Ascending aorta (tissue), 2 donors: ENCODE measurements at regions not wholly inside any gene's neighbourhood (a gene's known extent, or its start where the extent isn't known, plus 50 kb on each side); places are given as distances from the start of the nearest gene placed in this dataset.

Experiments used
- DNase-seq, 2 donors: peaks; one replicate each; pipeline ENCODE4 v3.0.0-alpha.2; 2019; ENCODE audit warnings: low spot score in 2 of 2
- H3K27ac ChIP-seq, 2 donors: fragments of 200-600 bp; sonication (generic); one replicate each; pipeline ENCODE4 v1.5.1; 2016 to 2017; ENCODE audit warnings: mild to moderate bottlenecking in 1 of 2
- H3K27me3 ChIP-seq: fragments of 200-600 bp; sonication (generic); one replicate; pipeline ENCODE4 v1.5.1; 2017
- H3K36me3 ChIP-seq, 2 donors: fragments of 200-600 bp; sonication (generic); one replicate each; pipeline ENCODE4 v1.5.1; 2016
- H3K4me1 ChIP-seq, 2 donors: fragments of 200-600 bp; sonication (generic); one replicate each; pipeline ENCODE4 v1.5.1; 2016 to 2017; ENCODE audit warnings: mild to moderate bottlenecking in 1 of 2
- H3K4me3 ChIP-seq, 2 donors: fragments of 200-600 bp; sonication (generic); one replicate each; pipeline ENCODE4 v1.5.1; 2016 to 2017; ENCODE audit warnings: mild to moderate bottlenecking in 1 of 2
- H3K9me3 ChIP-seq, 2 donors: fragments of 200-600 bp; sonication (generic); one replicate each; pipeline ENCODE4 v1.5.1; 2016
- intact Hi-C: fragments of 100-400 bp; cut with DNase I; formaldehyde crosslinking; loops from one replicate; pipeline ENCODE4 v1.15.1; 2023
- TF ChIP-seq, protein P1 (sequence below), 3 experiments: fragments of 200-600 bp in 2 of 3; fragments of 450-650 bp in 1 of 3; sonication (generic) in 2 of 3; IDR thresholded peaks; one replicate each; pipeline ENCODE4 v1.5.1; 2016 to 2019; ENCODE audit warnings: antibody characterized with exemption in 3 of 3, mild to moderate bottlenecking in 1 of 3, moderate library complexity in 1 of 3

DNA sequence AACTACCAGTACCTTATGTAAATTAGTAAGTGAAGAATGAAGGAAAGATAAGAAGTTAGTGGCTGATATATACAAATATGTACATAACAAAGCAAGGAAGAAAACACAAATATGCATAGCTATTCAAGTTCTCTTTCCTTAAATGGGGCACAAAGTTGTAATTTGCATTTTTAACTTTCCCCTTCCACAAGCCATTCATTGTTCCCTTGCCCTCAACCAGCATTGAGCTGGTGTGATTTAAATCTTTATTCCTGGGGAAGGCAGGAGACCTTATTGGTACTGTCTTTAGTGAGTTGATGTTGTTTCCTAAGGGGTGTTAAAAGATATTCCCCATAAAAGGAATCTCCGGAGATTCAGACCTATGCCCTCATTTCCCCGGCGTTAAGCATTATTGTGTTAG is 735.3 kb downstream of the PCDH18 start:
- H3K27ac ChIP-seq: no peak overlapping the region
- TF ChIP-seq, protein P1, sequence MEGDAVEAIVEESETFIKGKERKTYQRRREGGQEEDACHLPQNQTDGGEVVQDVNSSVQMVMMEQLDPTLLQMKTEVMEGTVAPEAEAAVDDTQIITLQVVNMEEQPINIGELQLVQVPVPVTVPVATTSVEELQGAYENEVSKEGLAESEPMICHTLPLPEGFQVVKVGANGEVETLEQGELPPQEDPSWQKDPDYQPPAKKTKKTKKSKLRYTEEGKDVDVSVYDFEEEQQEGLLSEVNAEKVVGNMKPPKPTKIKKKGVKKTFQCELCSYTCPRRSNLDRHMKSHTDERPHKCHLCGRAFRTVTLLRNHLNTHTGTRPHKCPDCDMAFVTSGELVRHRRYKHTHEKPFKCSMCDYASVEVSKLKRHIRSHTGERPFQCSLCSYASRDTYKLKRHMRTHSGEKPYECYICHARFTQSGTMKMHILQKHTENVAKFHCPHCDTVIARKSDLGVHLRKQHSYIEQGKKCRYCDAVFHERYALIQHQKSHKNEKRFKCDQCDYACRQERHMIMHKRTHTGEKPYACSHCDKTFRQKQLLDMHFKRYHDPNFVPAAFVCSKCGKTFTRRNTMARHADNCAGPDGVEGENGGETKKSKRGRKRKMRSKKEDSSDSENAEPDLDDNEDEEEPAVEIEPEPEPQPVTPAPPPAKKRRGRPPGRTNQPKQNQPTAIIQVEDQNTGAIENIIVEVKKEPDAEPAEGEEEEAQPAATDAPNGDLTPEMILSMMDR (IDR thresholded peaks at IDR 0.05): no peak
- H3K27me3 ChIP-seq: no peaks in the 10 kb centered on the region
- H3K9me3 ChIP-seq: no peaks in the 10 kb centered on the region
- DNase-seq: no peak
- intact Hi-C loops: no loop called here
- no peaks in the 10 kb centered on the region for H3K4me1 ChIP-seq
- no peak overlapping the region for H3K4me3 ChIP-seq
- no peaks in the 10 kb centered on the region for H3K36me3 ChIP-seq

GRCh38 chr4:136793848-136794247 is 738.4 kb downstream of the PCDH18 start:
- no peaks in the 10 kb centered on the region for H3K9me3 ChIP-seq
- intact Hi-C loops: no loop called here
- no peaks in the 10 kb centered on the region for H3K36me3 ChIP-seq
- H3K27me3 ChIP-seq: no peaks in the 10 kb centered on the region
- no peaks in the 10 kb centered on the region for H3K4me1 ChIP-seq
- H3K27ac ChIP-seq: no peak overlapping the region
- DNase-seq: no peak
- no peak overlapping the region for H3K4me3 ChIP-seq
- TF ChIP-seq, protein P1 (IDR thresholded peaks at IDR 0.05): no peak

- Histone ChIP-seq H3K27me3 (no peaks in the 10 kb centered on the region), H3K9me3 (no peaks in the 10 kb centered on the region), H3K4me1 (no peaks in the 10 kb centered on the region), H3K4me3 (no peak overlapping the region), H3K36me3 (no peaks in the 10 kb centered on the region), H3K27ac (no peak overlapping the region)
- TF ChIP-seq, protein P1 (IDR thresholded peaks at IDR 0.05): no peak
- DNase-seq: no peak
- intact Hi-C loops: no loop called here
Observed at GRCh38 chr4:136784326-136784725, 748.0 kb downstream of the PCDH18 start.

DNA sequence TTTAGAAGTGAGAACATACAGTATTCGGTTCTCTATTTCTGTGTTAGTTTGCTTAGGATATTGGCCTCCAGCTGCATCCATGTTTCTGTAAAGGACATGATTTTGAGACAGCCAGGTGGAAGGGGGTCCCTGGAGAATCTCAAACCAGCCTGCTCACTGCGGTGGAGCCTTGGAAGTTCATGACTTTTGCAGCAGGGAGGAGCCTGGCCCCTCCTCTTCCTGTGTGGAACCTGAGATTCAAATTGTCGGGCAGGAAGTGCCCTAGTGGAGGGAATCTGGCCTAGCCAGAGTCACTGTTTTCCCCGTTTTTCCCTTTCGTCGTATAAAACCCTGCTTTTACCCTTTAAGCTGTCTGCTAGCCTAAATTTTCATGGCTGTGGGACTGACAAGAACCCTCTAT is 762.6 kb downstream of the PCDH18 start:
- Histone ChIP-seq H3K27me3 (no peaks in the 10 kb centered on the region), H3K4me3 (no peak overlapping the region), H3K9me3 (no peaks in the 10 kb centered on the region), H3K27ac (no peak overlapping the region), H3K4me1 (no peaks in the 10 kb centered on the region), H3K36me3 (no peaks in the 10 kb centered on the region)
- intact Hi-C loops: no loop called here
- TF ChIP-seq, protein P1 (IDR thresholded peaks at IDR 0.05): no peak
- no peak for DNase-seq

GRCh38 chr4:136768925-136769275 is 763.4 kb downstream of the PCDH18 start:
- Histone ChIP-seq H3K36me3 (no peaks in the 10 kb centered on the region), H3K27me3 (no peaks in the 10 kb centered on the region), H3K9me3 (no peaks in the 10 kb centered on the region), H3K27ac (no peak overlapping the region), H3K4me3 (no peak overlapping the region), H3K4me1 (no peaks in the 10 kb centered on the region)
- no peak for DNase-seq
- intact Hi-C loops: no loop called here
- TF ChIP-seq, protein P1 (IDR thresholded peaks at IDR 0.05): no peak

DNA sequence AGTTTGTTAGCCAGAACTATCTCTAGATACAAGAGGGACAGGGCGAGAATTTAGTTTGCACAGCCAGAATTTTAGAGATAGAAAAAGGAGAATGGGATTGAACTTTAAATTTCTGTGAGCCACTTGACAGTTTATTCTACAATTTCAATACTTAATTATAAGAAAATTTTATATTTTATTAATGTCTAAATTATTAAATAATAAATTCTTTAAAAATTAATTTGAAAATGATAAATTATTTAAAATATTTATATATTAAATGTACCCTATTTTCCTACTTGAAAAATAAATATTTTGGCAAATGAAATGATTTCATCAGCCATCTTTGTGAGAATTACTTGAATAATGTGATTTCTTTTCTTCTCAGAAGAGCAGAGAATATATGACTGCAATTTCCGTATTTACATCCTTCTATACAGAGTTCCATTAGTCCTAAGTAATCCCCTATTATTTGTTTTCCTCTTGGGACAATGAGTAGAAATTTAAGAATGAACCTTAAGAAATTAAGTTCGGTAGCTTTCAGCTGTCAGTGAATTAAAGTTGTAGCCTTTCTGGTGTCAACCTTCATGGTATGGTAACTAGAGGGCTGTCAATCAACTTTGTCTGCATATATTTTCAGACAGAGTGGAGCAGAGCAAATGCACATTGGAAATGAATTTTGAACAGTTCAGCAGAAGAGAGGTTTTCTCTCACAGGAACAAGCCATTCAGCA is 763.9 kb downstream of the PCDH18 start:
- intact Hi-C loops: no loop called here
- Histone ChIP-seq H3K36me3 (no peaks in the 10 kb centered on the region), H3K9me3 (no peaks in the 10 kb centered on the region), H3K4me3 (no peak overlapping the region), H3K27ac (no peak overlapping the region), H3K4me1 (no peaks in the 10 kb centered on the region), H3K27me3 (no peaks in the 10 kb centered on the region)
- TF ChIP-seq, protein P1 (IDR thresholded peaks at IDR 0.05): no peak
- DNase-seq: no peak
